ENCODE measurements at regions not wholly inside any gene's neighbourhood (a gene's known extent, or its start where the extent isn't known, plus 50 kb on each side); places are given as distances from the start of the nearest gene placed in this dataset.
A peak's percentile ranks its signal among the peaks of the same experiment; 100 is the strongest.
"Not testable (repeated sequence)": the region's sequence is repeated elsewhere in the genome, so short reads cannot be mapped to it uniquely, and the experiment has no call there.

DNA sequence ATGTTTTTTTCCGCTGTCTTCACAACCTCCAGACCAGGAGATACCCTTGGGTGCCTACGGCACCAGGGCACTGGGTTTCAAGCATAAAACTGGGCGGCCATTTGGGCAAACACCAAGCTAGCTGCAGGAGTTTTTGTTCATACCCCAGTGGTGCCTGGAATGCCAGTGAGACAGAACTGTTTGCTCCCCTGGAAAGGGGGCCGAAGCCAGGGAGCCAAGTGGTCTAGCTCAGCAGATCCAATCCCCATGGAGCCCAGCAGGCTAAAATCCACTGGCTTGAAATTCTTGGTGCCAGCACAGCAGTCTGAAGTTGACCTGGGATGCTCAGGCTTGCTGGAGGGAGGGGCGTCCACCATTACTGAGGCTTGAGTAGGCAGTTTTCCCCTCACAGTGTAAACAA lies 265.3 kb upstream of the ZEB2 start:
- no peak for DNase-seq

DNA sequence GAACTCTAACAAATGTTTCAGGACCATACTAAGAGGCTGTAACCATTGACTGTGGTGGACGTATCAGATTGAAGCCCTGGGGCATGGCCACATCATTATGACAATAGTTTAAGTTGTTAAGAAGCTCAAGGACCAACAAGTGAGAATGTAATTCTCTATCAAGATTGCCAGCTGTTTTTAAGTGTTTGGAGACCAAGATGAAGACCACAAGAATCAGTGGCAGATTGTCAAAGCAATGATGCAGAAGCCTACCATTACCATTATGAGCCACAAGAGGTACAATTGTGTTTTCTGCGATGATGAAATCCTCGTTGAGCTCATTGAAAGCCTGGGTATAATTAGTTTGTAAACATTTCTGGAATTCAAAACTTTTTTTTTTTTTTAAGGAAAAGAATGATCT lies 261.1 kb upstream of the ZEB2 start:
- peak; percentile 16 to 42 for DNase-seq

DNA sequence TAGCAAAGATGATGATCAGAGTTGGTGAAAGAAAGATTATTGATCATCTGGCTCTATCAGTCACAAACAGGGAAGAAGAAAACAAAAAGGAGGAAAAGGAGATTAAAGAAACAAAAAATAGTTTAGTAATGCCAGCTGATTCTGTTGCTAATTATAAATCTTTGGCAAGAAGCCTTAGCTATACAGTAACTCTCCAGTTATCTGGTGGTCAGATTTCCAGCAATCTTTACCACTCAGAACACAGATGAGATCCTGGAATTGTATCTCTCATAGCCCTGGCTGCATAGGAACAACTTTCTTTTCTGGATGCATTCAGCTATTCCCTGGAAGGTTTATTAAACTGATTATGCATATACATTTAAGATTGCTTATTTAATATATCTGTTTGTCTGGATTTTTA lies 256.8 kb upstream of the ZEB2 start:
- DNase-seq, result no peak

DNA sequence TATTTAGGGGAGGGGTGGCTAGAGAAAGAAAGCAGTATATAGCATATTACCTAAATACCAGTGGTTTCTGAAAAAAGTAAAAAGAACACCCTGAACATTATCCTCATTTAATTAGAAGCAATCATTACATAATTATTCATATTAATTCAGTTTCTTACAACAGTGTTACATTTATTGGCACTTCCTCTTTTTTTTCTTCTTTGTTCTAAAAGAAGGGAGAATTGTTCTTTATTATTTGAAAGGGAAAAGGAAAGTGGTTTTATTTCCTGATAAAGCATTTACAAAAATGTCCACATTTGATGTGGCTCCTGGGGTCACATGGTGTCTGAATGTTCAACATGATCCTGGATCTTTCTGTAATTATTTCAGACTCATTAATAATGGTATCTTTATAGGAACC lies 254.9 kb upstream of the ZEB2 start:
- no peak for DNase-seq

DNA sequence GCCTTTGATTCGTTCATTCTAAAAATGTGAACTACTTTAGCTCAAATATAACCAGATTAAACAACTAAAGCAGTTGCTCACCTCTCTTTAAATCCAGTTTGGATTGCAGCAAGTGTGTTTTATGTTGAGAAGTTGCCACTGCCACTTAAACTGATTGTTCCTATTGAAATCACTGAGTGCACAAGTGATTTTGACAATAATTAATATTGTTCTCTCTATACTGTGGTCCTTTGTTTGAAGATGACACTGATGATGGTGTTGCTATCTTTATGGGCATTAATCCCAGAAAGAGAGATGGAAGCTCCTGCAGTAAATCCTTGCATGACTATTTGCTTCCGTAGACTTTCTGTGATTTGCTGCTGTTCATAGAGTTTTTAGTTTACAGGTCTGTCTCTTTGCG lies 251.4 kb upstream of the ZEB2 start:
- no peak for DNase-seq

DNA sequence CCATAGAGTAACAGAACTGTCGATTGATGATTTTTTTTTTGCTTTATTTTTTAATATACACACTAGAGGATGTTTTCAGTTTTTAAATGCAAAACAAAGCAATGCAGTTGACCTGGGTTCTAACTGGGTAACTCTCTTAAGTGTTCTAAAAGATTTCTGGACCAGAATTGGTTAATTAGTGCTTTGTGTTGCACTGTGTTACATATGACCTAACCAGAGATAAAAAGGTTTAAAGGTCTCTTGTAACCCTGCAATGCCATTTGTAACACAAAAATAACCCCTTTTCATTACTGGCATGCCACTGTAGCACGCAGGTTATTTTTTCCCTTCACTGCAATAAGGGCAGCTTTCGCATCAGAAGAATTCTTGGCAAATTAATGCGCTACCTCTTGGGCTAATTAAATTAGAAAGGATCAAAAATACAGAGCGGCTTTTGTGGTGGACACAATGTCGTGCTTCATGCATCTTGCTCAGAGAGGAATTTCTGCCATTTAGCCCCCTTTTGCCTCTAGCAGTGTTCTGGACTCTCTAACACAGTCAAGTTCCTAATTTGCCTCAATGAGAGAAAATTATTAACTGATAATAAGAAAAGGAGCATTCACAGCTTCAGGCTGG lies 250.8 kb upstream of the ZEB2 start:
- no peak for DNase-seq

DNA sequence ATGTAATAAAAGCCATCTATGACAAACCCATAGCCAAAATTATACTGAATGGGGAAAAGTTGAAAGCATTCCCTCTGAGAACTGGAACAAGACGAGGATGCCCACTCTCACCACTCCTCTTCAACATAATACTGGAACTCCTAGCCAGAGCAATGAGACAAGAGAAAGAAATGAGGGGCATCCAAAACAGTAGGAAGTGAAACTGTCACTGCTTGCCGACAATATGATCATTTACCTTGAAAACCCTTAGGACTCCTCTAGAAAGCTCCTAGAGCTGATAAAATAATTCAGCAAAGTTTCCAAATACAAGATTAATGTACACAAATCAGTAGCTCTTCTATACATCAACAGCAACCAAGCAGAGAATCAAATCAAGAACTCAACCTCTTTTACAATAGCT lies 241.0 kb upstream of the ZEB2 start:
- not testable (repeated sequence) for DNase-seq

DNA sequence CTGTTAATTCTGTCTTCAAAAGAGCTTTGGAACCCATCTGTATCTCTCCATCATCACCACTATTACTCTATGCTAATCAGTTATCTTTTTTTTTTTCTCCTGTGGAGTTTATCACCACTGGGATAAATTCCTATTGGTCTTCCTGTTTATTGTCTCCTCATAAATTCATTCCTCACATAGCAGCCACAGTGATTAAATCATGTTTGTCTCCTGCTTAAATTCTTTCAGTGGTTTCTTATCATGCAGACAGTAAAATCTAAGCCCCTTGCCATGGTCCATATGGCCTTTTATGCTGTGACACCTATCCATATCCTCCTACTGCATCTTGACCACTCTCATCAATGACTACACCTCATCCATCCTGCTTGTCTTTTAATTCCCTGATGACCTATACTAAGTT lies 239.8 kb upstream of the ZEB2 start:
- DNase-seq, result no peak

DNA sequence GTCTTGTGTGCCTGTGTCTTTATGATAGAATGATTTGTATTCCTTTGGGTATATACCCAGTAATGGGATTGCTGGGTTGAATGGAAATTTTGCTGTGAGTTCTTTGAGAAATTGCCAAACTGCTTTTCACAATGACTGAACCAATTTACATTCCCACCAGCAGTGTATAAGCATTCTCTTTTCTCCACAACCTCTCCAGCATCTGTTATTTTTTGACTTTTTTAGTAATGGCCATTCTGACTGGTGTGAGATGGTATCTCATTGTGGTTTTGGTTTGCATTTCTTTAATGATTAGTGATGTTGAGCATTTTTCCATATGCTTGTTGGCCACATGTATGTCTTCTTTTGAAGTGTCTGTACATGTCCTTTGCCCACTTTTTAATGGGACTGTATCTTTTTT lies 238.3 kb upstream of the ZEB2 start:
- DNase-seq, result not testable (repeated sequence)

DNA sequence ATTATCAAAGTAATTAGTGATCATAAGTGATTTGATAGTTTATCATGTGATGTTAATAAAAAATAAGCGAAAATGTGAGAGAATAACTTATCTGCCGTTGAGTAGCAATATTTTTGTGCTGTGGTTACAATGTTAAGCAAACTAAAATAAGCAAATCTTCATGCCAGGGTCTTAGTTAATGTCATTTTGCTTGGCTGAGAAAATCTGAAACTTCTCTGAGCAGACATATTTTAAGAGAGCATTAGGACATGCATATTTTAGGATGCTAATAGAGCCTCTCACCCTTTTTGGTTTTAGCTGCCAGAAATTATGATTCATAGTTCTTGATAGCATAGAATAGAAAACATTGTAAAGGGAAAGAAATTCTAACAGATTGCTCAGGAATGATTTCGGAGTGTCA lies 233.5 kb upstream of the ZEB2 start:
- no peak for DNase-seq

DNA sequence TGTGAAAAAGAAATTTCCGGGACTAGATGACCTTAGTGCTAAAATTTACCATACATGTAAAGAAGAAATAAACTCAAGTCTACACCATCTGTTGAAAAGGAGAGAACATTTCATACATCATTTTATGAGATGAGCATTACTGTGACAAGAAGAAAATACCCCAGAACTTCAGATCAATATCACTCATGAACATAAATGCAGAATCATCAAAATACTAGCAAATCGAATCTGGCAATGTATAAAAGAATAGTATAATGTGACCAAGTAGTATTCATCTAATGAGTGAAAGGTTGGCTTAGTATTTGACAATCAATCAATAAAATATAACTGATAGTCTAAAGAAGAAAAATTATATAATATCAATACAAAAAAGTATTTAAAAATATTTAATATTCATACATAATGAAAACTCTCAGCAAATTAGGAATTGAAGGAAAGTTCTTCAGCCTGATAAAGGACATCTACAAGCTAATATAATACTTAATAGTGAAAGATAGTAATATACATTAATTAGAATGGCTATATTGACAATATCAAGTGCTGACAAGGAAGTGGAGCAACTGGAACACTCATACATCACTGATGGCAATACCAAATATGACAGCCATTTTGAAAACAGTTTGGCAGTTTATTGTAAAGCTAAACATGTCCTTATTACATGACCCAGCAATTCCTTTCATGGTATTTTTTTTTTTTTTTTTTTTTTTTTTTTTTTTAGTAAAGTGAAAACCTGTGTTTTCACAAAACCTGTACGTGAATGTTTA lies 231.4 kb upstream of the ZEB2 start:
- no peak for DNase-seq

DNA sequence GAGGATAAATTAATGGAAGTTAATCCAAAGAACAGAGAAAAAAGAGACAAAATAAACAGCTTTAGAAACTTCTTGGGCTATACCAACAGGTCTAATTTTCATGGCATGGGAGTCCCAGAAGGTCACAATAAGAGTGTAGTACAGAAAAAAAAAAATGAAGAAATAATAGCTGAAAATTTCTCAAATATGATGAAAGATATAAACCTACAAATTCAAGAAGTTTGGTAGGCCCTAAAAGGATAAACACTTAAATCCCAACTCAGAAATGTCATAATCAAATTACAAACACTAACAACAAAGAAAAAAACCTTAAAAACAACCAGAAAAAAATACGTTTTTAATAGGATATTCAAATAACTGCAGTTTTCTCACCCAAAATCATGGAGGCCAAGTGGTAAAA lies 229.3 kb upstream of the ZEB2 start:
- DNase-seq, result no peak

DNA sequence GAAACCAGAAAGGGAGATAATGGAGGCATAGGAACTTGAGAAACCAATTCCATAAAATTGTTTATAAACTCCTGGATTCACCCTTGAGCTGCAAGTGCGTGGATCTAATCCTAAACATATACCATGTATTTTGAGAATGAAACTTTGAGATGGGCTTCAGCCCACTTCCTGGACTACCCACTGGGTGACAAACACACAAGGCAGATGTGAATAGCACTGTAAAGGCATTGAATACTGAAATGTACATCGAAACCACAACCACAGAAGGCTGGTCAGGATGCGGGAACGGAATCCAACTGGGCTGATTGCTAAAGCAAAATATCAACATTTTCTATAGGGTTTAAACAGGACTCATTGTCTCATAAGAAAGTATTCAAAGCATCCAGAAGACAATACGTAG lies 228.5 kb upstream of the ZEB2 start:
- DNase-seq, result no peak

DNA sequence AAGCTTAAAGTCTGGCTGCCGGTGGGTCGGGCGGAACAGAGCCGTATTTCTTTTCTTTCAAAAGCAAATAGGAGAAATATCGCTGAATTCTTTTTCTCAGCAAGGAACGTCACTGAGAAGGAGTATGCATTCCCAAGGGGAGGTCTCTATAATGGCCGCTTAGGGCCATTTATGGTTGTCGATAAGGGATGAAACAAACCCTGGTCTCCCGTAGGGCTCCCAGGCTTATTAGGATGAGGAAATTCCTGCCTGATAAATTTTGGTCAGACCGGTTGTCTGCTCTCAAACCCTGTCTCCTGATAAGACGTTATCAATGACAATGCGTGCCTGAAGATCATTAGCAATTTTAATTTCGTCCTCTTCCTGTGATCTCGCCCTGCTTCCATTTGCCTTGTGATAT lies 227.7 kb upstream of the ZEB2 start:
- no peak for DNase-seq

DNA sequence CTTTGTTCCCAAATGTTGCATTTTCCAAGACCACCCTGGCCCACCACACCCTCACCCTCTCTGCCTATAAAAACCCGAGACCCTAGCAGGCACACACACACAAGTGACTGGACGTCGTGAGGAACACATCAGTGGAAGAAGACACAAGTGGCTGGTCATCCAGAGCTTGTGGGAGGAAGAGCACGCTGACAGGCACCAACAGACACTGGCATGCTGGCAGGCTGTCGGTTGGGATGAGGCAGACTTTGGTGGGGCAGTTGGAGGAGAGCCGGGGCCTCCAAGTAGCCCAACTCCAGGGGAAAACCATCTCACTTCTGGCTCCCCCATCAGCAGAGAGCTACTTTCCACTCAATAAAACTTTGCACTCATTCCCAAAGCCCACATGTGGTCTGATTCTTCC lies 225.5 kb upstream of the ZEB2 start:
- no peak for DNase-seq

DNA sequence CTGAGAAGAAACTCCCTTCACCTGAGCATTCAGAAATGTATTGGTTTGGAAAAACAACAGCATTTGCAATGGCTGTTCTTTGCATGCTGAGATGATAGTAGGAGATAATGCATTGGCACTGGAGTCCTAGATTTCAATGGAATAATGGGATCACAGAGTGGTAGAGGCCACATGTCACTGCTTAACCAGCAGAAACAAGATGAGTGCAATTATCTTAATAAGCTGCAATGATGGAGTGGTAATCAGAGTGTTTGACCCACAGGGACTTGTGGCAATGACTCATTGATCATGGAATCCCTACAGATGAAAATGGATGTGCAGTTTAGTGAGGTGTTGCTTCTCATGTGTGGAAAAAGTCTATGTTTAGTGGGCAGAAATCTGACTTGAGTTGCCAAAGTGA lies 218.8 kb upstream of the ZEB2 start:
- peak in 1 of 2 experiments; percentile 27 for DNase-seq

DNA sequence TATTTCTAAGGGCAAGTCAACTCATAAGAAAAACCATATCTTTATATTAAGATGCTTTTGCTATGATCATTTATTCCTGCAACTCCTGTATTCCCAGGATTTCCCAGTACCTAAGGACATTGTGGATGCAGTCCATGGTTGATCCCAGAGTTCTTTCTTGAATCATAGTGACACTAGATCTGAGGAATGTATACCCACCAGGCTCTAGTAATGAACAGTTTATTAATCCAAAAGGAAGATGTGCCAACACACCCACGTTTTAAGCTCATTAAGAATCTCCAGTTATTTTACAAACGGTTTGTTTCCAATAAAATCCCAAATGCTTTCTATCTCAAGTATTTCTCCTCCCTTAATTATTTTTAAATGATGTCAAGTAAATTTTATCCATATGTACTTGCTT lies 210.8 kb upstream of the ZEB2 start:
- no peak for DNase-seq

DNA sequence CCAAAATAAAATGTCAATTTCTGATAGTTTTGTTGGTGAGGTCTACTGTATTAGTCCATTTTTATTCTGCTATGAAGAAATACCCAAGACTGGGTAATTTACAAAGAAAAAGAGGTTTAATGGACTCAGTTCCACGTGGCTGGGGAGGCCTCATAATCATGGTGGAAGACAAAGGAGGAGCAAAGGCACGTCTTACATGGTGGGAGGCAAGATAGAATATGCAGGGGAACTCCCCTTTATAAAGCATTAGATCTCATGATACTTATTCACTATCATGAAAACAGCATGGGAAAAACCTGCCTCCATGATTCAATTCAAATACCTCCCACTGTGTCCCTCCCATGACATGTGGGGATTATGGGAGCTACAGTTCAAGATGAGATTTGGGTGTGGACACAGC lies 204.5 kb upstream of the ZEB2 start:
- not testable (repeated sequence) for DNase-seq

DNA sequence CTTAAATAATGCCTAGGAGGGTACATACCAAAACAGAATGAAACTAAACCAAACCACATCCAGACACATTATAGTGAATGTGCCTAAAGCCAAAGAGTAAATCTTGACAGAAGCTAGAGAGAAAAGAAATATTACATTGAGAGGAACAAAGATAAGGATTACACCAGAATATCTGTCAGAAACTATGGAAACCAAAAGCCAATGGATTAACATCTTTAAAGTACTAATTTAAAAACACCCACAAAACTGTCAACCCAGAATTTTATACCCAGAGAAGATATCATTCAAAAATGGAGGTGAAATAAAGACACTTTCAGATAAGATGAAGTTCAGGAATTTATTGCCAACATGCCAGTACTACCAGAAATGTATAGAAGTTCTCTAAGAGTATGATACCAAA lies 198.5 kb upstream of the ZEB2 start:
- no peak for DNase-seq

DNA sequence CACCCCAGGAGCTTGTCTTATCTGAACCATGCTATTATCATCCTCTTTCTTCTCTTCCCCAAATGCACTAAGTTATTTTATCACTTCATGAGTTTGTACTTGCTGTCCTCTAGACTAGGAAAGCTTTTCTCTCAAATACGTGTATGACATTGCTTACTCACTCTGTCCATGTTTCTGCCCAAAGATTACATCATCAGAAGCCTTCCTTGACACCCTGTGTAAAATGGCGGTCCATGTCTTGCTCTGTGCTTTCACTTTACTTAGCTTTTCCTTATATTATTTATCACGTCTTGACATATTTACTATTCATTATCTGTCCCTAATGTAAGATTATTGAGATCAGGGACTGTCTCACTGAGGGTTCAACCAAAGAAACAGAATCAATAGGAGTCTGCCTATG lies 196.1 kb upstream of the ZEB2 start:
- DNase-seq, result no peak

DNA sequence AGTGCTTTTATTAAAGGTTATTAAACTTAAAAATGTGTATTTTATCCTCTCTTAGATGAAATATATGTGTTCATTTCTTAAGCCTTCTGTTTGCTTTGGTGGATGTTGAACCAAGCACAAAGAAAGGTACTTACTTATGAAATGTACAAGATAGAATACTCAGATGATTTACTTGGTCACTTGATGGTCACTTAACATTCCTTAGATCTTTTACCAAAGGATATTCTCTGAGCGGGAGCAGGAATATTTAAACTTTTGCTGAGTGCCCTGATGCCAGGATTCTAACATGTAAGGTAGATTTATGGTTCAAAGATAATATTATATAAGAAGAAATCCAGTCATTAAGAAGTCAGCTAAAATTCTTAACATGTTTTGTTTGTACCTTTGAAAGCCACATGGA lies 193.5 kb upstream of the ZEB2 start:
- DNase-seq, result no peak

DNA sequence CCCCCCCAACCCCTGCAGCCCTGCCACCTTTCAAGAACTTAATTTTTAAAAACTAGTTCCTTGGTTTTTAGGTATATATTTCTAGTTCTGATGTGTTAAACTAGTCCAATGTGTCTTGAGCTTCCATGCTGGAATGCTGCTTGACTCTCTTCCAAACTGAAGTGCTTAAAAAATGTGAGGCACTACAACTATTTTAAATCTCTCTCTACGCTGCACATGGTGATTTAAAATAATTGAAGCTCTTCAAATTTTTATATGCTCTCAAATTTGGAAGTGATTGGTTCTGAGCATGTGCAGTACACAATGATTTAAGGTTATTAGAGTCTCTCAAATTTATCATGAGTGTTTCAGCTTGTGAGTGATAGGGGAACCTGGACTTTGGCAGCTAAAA lies 192.6 kb upstream of the ZEB2 start:
- peak in 1 of 2 experiments; percentile 0 for DNase-seq

DNA sequence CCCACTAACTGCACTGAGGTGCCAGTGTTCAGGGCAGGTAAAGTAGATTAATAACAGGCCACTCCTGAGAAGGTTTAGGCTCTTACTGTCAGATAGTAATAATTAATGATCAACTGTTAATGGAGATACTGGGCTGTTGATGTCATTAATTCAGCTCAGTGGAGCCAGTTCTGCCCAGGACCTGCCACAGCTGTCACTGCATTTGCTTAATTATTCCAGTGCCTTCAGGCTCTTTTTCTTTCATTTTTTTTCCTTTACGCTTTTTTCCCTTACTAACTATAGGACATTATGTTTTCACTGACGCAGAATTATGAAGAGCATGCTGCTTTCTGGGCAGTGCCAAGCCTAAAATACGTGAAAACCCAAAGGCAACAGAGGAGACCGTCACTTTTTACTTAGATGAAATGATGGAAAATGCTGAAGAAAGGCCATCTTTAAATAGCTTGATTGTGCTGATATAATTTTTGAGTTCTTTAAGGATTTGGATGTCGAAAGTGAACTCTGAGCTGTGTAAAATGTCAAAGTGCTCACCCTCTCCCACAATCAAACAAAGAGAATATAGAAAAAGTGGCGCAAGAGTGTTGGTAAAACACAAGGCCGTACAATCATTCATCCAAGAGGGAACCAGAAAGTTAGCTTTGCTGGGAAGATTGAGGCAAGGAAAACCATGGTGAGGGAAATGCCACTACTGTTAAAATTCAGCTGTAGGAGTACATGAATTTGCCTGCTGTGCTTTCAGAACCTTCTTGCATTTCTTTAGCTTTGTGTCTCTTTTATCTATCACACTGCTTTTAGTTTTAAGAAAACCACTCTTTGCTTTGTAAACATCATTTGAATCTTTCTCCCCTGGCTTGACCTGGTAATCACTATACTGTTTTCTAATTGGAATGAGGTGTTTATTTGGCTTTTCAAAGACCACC lies 192.0 kb upstream of the ZEB2 start:
- peak in 1 of 2 experiments; percentile 51 for DNase-seq

DNA sequence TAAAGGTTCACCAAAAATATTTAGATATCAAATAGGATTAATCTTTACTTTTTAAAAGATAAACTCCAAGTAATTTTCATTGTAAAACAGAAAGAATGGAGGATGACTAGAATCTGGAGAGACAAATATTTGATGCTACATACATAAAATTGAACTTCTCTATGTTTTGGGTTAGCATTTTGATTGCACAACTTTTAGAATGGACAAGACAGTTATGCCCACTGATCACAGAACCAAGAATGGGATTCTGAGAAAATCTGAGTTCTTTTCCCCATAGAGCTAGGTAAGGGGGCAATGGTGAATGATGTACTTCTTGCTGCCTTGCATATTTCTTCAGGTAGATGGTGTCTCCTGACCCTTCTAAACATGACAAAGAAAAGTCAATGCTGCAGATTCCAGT lies 191.2 kb upstream of the ZEB2 start:
- DNase-seq, result no peak
